Effector memory CD8-positive, alpha-beta T cell (primary cell): ENCODE measurements at regions not wholly inside any gene's neighbourhood (a gene's known extent, or its start where the extent isn't known, plus 50 kb on each side); places are given as distances from the start of the nearest gene placed in this dataset.
"Not testable (repeated sequence)": the region's sequence is repeated elsewhere in the genome, so short reads cannot be mapped to it uniquely, and the experiment has no call there.

Experiments used
- ATAC-seq: fragments of 150-1000 bp; cut with Tn5 transposase; replicated peaks from 2 replicates; pipeline ENCODE4 v1.10.0; 2021; ENCODE audit warnings: mild to moderate bottlenecking, moderate library complexity
- DNase-seq, 3 experiments: peaks; one replicate each; pipeline ENCODE4 v3.0.0; 2021
- H3K27ac Mint-ChIP-seq, 2 donors: one replicate each; pipeline ENCODE4 v1.8.0; 2022; ENCODE audit warnings: mild to moderate bottlenecking in 2 of 2, mixed read lengths in 2 of 2, moderate library complexity in 2 of 2
- H3K27me3 Mint-ChIP-seq, 2 donors: one replicate each; pipeline ENCODE4 v1.8.0; 2022; ENCODE audit warnings: mixed read lengths in 2 of 2
- H3K36me3 Mint-ChIP-seq: one replicate; pipeline ENCODE4 v1.8.0; 2022; ENCODE audit warnings: mild to moderate bottlenecking, moderate library complexity, mixed read lengths; ENCODE audit not compliant: insufficient read depth
- H3K4me1 Mint-ChIP-seq, 2 donors: one replicate each; pipeline ENCODE4 v1.8.0; 2022; ENCODE audit warnings: low read depth in 2 of 2, mixed read lengths in 2 of 2
- H3K4me3 Mint-ChIP-seq, 2 donors: one replicate each; pipeline ENCODE4 v1.8.0; 2022; ENCODE audit warnings: mild to moderate bottlenecking in 2 of 2, mixed read lengths in 2 of 2, moderate library complexity in 2 of 2
- H3K9me3 Mint-ChIP-seq, 2 donors: one replicate each; pipeline ENCODE4 v1.8.0; 2022; ENCODE audit warnings: mixed read lengths in 2 of 2

- H3K9me3 Mint-ChIP-seq: no peaks in the 10 kb centered on the region
- ATAC-seq (no peak), DNase-seq (no peak)
- no peaks in the 10 kb centered on the region for H3K27me3 Mint-ChIP-seq
- H3K36me3 Mint-ChIP-seq: peaks cover 3% of the 10 kb centered on the region
- H3K4me1 Mint-ChIP-seq: no peaks in the 10 kb centered on the region
- no peak overlapping the region for H3K4me3 Mint-ChIP-seq
- no peak overlapping the region for H3K27ac Mint-ChIP-seq
These were observed 789.4 kb upstream of the KIRREL3 start for GRCh38 chr11:127789927-127790326.

DNA sequence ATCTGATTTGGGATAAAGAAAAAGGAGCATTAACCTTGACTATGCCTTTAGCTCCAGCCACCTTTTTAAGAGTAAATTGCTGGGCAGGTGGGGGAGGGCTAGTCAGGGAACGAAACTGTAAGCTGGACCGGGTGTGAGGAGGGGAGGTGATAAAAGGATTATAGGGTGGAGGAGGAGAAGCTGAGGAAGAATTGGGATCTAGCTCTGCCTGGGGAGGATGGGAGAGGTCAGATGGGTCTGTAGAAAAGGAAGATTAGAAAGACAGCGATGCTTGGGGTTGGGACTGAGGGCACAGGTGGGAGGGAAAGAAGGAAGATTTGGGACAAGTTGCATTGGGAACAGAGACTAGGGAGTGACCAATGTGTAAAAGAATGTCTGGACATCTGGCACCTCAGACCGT lies 772.4 kb upstream of the KIRREL3 start:
- peaks cover 10 to 12% of the 10 kb centered on the region in 2 donors for H3K27me3 Mint-ChIP-seq
- not testable (repeated sequence) for H3K4me1 Mint-ChIP-seq, H3K36me3 Mint-ChIP-seq, H3K27ac Mint-ChIP-seq, ATAC-seq, DNase-seq, H3K4me3 Mint-ChIP-seq
- H3K9me3 Mint-ChIP-seq: peaks cover 6 to 10% of the 10 kb centered on the region in 2 donors

GRCh38 chr11:127768931-127769330 lies 768.4 kb upstream of the KIRREL3 start:
- not testable (repeated sequence) for ATAC-seq, H3K4me3 Mint-ChIP-seq, DNase-seq, H3K27ac Mint-ChIP-seq, H3K4me1 Mint-ChIP-seq, H3K9me3 Mint-ChIP-seq, H3K36me3 Mint-ChIP-seq
- H3K27me3 Mint-ChIP-seq: peaks cover 10 to 18% of the 10 kb centered on the region in 2 donors

DNA sequence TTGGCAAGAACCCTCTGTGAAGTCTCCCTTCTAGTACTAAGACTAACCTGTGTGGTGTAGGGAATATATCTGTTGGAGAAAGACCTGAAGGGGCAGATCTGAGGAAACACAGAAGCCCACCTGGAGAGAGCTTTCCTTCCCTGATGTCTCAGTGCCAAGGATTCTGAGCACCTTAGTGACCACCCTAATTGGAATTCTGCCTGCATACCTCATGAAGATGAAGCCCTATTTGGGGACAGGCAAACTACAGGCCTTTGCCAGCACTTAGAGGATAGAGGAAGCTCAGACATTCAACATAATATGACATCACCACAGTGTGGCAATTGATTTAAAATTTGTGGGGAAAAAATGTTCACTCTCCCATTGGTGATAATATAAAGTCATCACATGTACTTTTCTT lies 766.2 kb upstream of the KIRREL3 start:
- Mint-ChIP-seq H3K27ac (no peak overlapping the region), H3K9me3 (no peaks in the 10 kb centered on the region), H3K36me3 (no peaks in the 10 kb centered on the region), H3K4me3 (no peak overlapping the region), H3K27me3 (peaks cover 0 to 7% of the 10 kb centered on the region in 2 donors), H3K4me1 (no peaks in the 10 kb centered on the region)
- DNase-seq (no peak), ATAC-seq (no peak)

GRCh38 chr11:127738771-127739286 lies 738.3 kb upstream of the KIRREL3 start:
- Mint-ChIP-seq H3K4me1 (no peaks in the 10 kb centered on the region), H3K4me3 (no peak overlapping the region), H3K36me3 (no peaks in the 10 kb centered on the region), H3K27ac (no peak overlapping the region), H3K27me3 (no peaks in the 10 kb centered on the region), H3K9me3 (no peaks in the 10 kb centered on the region)
- DNase-seq (no peak), ATAC-seq (no peak)

DNA sequence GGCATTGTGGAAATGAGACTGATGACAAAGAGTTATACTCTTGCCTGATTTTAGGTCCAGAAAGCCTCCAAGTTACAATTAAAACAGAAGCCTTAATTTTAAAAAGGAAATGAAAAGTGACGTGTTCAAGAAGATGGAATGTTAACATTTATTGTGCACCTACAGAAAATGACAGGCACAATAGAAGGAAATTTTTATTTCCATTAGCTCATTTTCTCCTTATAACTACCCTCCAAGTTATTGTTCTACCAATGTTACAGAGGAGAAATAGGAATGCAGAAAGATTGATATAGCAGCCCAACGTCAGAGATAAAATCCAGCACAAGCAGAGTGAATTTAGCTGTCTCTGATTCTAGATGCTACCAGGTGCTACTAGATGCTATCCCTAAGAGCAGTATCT lies 736.9 kb upstream of the KIRREL3 start:
- no peak overlapping the region for H3K4me3 Mint-ChIP-seq
- no peaks in the 10 kb centered on the region for H3K9me3 Mint-ChIP-seq
- no peaks in the 10 kb centered on the region for H3K36me3 Mint-ChIP-seq
- ATAC-seq (no peak), DNase-seq (no peak)
- no peak overlapping the region for H3K27ac Mint-ChIP-seq
- no peaks in the 10 kb centered on the region for H3K27me3 Mint-ChIP-seq
- H3K4me1 Mint-ChIP-seq: no peaks in the 10 kb centered on the region

DNA sequence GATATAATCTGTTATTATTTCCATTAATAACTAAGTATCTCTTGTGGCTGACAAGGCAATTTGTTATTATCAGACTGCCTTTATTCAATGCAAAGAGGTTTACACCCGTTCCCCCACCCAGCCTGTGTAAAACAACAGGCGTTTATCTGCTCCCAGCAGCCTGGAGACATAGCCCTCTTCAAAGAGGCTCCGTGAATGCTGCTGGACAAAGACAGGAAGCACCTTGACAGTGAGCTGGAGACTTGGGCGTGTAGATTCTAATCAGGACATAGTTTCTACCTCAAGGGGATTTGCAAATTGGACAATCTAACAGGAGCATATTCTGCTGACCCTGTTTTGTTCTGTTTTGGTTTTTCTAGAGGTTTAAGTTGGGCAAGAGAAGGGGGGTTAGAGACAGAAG lies 733.0 kb upstream of the KIRREL3 start:
- Mint-ChIP-seq H3K36me3 (peaks cover 6% of the 10 kb centered on the region), H3K4me3 (no peak overlapping the region), H3K27me3 (no peaks in the 10 kb centered on the region), H3K9me3 (peaks cover 0 to 1% of the 10 kb centered on the region in 2 donors), H3K4me1 (no peaks in the 10 kb centered on the region), H3K27ac (no peak overlapping the region)
- no peak for ATAC-seq
- DNase-seq: no peak

- Mint-ChIP-seq H3K27me3 (no peaks in the 10 kb centered on the region), H3K4me1 (no peaks in the 10 kb centered on the region), H3K36me3 (peaks cover 3% of the 10 kb centered on the region), H3K27ac (no peak overlapping the region), H3K9me3 (peaks cover 0 to 1% of the 10 kb centered on the region in 2 donors), H3K4me3 (no peak overlapping the region)
- ATAC-seq (no peak), DNase-seq (no peak)
These were observed 725.8 kb upstream of the KIRREL3 start for GRCh38 chr11:127726367-127726766.

- Mint-ChIP-seq H3K36me3 (peaks cover under 1% of the 10 kb centered on the region), H3K4me1 (no peaks in the 10 kb centered on the region), H3K27me3 (no peaks in the 10 kb centered on the region), H3K9me3 (peaks cover 0 to 1% of the 10 kb centered on the region in 2 donors), H3K27ac (no peak overlapping the region), H3K4me3 (no peak overlapping the region)
- no peak for DNase-seq
- ATAC-seq: no peak
These were observed 723.1 kb upstream of the KIRREL3 start for GRCh38 chr11:127723714-127724113.

DNA sequence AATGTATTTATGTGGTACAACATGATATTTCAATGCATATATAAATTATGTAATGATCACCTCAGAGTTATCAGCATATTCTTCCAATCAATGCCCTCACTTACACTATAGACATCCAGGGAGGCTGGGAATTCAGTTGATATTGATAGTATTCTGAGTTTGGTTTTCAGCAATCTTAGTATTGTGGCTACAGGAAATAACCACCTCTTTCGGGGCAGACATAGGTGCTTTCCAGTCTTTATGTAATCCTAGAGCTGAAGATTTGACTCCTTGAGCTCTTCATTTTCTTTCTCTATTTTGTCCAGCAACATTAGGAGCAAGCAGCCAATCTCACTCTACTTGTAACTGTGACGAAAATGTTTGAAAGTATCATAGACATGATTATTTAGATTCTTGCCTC lies 712.7 kb upstream of the KIRREL3 start:
- no peak for ATAC-seq
- Mint-ChIP-seq H3K27me3 (peaks cover 0 to 21% of the 10 kb centered on the region in 2 donors), H3K4me1 (no peaks in the 10 kb centered on the region), H3K27ac (no peak overlapping the region), H3K9me3 (peaks cover under 1 to 7% of the 10 kb centered on the region in 2 donors), H3K36me3 (no peaks in the 10 kb centered on the region), H3K4me3 (no peak overlapping the region)
- DNase-seq: no peak

DNA sequence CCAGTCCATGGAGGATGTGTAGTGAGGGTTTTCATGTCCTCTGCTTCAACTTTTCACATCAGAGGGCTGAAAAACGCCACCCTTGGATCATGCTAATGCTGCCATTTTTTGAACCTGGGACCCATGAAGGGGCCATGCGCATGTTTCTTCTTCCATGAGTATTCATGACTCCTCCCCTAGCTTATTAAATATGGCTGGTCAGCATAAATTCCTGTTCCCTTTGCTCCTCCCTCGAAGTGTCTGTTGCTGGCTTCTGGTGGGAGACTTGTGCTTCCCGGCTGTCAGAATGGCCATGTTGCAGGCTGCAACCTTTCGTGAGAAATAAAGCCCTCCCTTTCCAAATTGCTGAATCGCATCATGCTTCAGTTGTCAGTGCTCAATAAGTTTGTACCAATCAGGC lies 711.2 kb upstream of the KIRREL3 start:
- Mint-ChIP-seq H3K4me1 (no peaks in the 10 kb centered on the region), H3K4me3 (no peak overlapping the region), H3K36me3 (no peaks in the 10 kb centered on the region), H3K9me3 (peaks cover 2 to 7% of the 10 kb centered on the region in 2 donors), H3K27ac (no peak overlapping the region), H3K27me3 (peaks cover 0 to 26% of the 10 kb centered on the region in 2 donors)
- no peak for DNase-seq
- no peak for ATAC-seq

GRCh38 chr11:127710831-127711230 lies 710.3 kb upstream of the KIRREL3 start:
- peaks cover 0 to 19% of the 10 kb centered on the region in 2 donors for H3K27me3 Mint-ChIP-seq
- no peaks in the 10 kb centered on the region for H3K36me3 Mint-ChIP-seq
- H3K4me3 Mint-ChIP-seq: no peak overlapping the region
- peaks cover 2 to 7% of the 10 kb centered on the region in 2 donors for H3K9me3 Mint-ChIP-seq
- no peak for ATAC-seq
- H3K27ac Mint-ChIP-seq: no peak overlapping the region
- H3K4me1 Mint-ChIP-seq: no peaks in the 10 kb centered on the region
- DNase-seq: no peak

DNA sequence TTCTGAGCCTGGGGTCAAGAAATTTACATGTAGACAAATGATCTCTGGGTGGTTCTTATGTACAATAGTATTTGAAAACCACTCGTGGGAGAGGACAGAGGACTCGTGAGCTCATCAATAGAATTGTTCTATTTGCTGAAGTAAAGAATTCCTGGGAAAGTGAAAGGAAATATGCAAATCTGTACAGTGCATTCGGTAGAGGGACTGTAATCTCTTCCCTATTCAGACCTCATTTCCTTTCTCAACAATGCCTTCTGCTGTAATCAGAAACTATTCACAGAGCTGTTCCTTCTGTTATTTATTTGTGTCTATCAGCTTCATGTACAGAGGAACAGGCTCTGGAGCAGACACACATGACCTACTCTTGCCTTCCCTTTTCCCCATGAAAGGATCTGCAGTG lies 709.4 kb upstream of the KIRREL3 start:
- no peaks in the 10 kb centered on the region for H3K36me3 Mint-ChIP-seq
- peaks cover 0 to 17% of the 10 kb centered on the region in 2 donors for H3K27me3 Mint-ChIP-seq
- ATAC-seq (no peak), DNase-seq (no peak)
- peaks cover 2 to 7% of the 10 kb centered on the region in 2 donors for H3K9me3 Mint-ChIP-seq
- no peaks in the 10 kb centered on the region for H3K4me1 Mint-ChIP-seq
- H3K27ac Mint-ChIP-seq: no peak overlapping the region
- no peak overlapping the region for H3K4me3 Mint-ChIP-seq

DNA sequence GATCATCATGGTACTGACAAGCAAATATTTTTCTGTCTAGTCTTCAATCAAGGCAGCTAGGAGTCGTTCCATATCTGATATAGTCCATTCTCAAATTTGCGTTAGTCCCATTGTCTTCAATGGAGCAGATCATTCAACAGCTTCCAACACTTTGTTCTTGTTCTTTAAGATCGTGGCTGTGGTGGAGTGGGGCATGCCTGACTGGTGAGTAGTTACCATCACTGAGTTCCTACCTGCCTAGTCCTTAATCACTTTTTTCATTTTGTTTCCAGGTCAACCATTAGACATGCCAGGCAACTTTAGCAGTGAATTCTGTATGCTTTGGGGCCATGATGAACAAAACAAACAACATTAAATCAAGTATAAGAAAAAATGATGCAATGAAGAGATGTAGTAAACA lies 693.1 kb upstream of the KIRREL3 start:
- H3K9me3 Mint-ChIP-seq: peaks cover 6 to 12% of the 10 kb centered on the region in 2 donors
- H3K4me1 Mint-ChIP-seq: no peaks in the 10 kb centered on the region
- H3K4me3 Mint-ChIP-seq: no peak overlapping the region
- no peak overlapping the region for H3K27ac Mint-ChIP-seq
- DNase-seq (no peak), ATAC-seq (no peak)
- H3K36me3 Mint-ChIP-seq: no peaks in the 10 kb centered on the region
- no peaks in the 10 kb centered on the region for H3K27me3 Mint-ChIP-seq

DNA sequence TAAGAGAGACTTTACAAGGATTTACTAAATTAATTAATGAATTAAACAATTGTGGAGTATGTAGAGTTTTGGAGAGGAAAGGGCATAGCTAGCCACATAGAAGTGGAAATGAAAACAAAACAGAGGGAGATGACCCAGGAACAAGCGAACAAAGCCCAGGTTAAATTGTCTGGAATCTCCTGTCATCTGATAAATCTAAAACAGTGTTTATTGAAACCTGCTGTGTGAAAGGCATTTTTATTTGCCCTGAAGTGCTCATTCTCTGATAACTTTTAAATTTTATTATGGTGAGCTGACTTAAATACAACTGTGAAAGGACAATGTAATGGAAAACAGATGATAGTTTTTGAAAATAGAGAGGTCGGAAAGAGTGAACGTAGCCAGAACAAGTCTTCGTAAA lies 682.8 kb upstream of the KIRREL3 start:
- DNase-seq: no peak
- no peaks in the 10 kb centered on the region for H3K4me1 Mint-ChIP-seq
- peaks cover 0 to 4% of the 10 kb centered on the region in 2 donors for H3K9me3 Mint-ChIP-seq
- ATAC-seq: no peak
- no peaks in the 10 kb centered on the region for H3K27me3 Mint-ChIP-seq
- H3K36me3 Mint-ChIP-seq: no peaks in the 10 kb centered on the region
- H3K4me3 Mint-ChIP-seq: no peak overlapping the region
- no peak overlapping the region for H3K27ac Mint-ChIP-seq
